Coronary artery (tissue), 2 donors: ENCODE measurements at regions not wholly inside any gene's neighbourhood (a gene's known extent, or its start where the extent isn't known, plus 50 kb on each side); places are given as distances from the start of the nearest gene placed in this dataset.
A peak's percentile ranks its signal among the peaks of the same experiment; 100 is the strongest.

Experiments used
- DNase-seq: peaks from one replicate; pipeline ENCODE4 v3.0.0-alpha.2; 2017; ENCODE audit warnings: low spot score
- H3K27ac ChIP-seq, 2 donors: fragments of 200-600 bp; sonication (generic); one replicate each; pipeline ENCODE4 v1.5.1; 2016 to 2019
- H3K4me3 ChIP-seq: fragments of 200-600 bp; sonication (generic); 2 replicates; pipeline ENCODE4 v1.5.1; 2016; ENCODE audit warnings: mild to moderate bottlenecking, moderate library complexity
- CTCF ChIP-seq: fragments of 200-600 bp; sonication (generic); IDR thresholded peaks from one replicate; pipeline ENCODE4 v1.5.1; 2019; ENCODE audit warnings: antibody characterized with exemption

DNA sequence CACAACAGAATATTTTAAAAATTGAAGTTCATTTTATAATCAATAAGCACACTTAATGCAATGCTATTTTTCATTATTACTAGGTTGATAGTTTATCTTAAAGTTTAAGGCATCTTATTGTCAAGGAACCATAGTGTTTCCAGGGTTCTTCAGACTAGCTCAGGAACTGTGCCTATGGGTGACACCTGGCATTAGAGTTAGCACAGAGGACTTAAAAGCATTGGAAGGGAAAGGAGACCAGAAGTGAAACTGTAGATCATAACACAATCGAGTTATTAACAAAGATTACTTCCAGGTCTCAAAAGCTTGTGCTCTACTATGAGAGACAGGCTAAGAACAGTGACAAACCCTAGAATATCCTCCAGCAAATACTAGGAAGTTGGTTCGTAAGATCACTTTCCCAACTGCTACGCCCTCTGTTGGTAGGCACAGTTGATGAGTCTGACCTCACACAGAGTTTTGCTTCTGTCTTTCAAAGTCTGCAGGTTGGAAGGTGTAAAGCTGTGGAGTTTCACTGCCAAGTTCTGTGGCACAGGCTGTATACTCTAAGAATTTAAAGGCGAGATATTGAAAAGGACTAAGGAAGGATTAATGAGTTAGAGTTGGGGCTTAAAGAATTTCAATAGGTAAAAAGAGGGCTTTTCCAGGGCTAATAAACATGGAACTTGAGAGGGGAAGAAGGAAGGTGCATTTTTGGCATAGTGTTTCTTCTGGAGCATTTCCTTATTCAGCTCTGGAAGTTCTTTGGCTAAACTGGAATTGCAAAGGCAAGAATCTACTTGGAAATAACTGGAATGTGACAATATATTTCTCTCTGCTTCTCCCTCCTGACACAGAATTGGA lies 531.3 kb upstream of the JAG1 start:
- peak; percentile 44 for TF ChIP-seq CTCF
- H3K27ac ChIP-seq = peak overlapping the region in 1 of 2 donors; percentile 46
- no peak overlapping the region for H3K4me3 ChIP-seq
- no peak for DNase-seq

DNA sequence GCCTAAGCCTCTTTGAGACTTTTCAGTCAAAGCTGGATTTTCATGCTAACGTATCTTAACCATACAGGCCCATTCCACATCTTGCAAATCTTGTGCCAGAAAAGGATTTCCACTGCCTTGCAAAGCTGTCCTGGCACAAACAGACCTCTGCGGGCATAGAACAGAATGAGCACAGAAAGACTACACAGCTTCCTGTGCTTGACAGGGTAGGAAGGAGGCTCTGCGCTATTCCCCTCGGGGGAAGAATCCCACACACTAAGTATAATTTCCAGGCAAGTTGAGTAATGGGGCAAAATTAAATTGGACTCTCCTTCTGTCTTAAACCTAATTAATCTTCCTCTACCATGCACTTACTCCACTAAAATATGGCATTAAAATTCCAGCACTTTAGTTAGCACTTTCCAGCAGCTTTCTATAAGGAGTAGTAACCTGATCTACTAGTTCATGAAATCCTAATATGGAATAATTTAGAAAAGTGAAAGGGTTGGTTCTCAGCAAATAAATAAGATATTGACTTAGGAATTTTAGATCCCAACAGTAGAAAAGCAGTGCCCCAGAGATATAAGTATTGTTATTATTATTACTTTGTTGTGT lies 532.1 kb upstream of the JAG1 start:
- H3K4me3 ChIP-seq = no peak overlapping the region
- DNase-seq = no peak
- TF ChIP-seq CTCF = no peak
- H3K27ac ChIP-seq = peak overlapping the region in 1 of 2 donors; percentile 9

- peak; percentile 82 for DNase-seq
- TF ChIP-seq CTCF = no peak
Observed at GRCh38 chr20:11207749-11208502, 534.1 kb upstream of the JAG1 start.

DNA sequence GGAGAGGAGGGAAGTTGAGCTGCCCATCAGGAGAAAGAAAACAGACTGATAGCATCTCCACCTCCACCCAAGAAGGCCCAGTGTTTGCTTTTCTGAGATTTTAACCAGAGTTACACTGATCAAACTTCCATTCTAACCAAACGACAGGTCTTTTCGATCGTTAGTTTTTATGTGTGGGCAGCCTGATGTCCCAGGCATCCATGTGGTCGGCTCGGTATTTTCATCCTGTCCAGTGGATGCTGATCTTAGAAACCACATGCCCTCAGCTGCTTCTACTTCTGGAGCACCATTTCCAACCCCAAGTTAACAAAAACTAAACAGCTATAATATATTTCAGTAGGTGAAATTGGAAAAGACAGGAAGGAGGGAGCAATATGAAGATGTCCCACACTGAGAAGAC lies 536.8 kb upstream of the JAG1 start:
- no peak overlapping the region for H3K4me3 ChIP-seq
- no peak for DNase-seq
- no peak overlapping the region for H3K27ac ChIP-seq
- TF ChIP-seq CTCF = no peak

More at GRCh38 chr20:11207749-11208502, 534.1 kb upstream of the JAG1 start:
- Histone ChIP-seq H3K4me3 (no peak overlapping the region), H3K27ac (peak overlapping the region; percentile 15 to 78)

GRCh38 chr20:11212272-11212671 lies 538.5 kb upstream of the JAG1 start:
- TF ChIP-seq CTCF = no peak

DNA sequence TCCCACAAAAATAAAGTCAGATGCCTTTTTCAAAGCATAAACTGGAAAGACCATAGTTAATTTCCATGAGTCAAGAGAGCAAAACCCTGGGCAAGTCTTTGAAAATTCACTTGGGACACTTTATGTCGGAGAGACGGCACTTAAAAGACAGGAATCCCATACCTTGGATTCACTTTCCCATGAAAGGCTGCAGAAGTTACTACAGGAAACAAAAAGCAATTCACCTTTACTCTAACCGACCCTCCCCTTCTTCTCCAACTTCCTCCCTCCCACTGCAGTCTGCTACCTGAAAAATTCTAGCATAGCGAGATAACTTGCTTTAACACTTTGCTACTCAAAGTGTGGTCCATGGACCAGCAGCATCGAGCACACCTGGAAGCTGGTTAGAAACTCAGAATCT lies 539.1 kb upstream of the JAG1 start:
- TF ChIP-seq CTCF = no peak
- DNase-seq = no peak
- H3K4me3 ChIP-seq = no peak overlapping the region
- H3K27ac ChIP-seq = no peak overlapping the region

More at GRCh38 chr20:11212272-11212671, 538.5 kb upstream of the JAG1 start:
- no peak overlapping the region for H3K4me3 ChIP-seq
- DNase-seq = no peak
- H3K27ac ChIP-seq = no peak overlapping the region
